ENCODE measurements at regions not wholly inside any gene's neighbourhood (a gene's known extent, or its start where the extent isn't known, plus 50 kb on each side); places are given as distances from the start of the nearest gene placed in this dataset.

DNA sequence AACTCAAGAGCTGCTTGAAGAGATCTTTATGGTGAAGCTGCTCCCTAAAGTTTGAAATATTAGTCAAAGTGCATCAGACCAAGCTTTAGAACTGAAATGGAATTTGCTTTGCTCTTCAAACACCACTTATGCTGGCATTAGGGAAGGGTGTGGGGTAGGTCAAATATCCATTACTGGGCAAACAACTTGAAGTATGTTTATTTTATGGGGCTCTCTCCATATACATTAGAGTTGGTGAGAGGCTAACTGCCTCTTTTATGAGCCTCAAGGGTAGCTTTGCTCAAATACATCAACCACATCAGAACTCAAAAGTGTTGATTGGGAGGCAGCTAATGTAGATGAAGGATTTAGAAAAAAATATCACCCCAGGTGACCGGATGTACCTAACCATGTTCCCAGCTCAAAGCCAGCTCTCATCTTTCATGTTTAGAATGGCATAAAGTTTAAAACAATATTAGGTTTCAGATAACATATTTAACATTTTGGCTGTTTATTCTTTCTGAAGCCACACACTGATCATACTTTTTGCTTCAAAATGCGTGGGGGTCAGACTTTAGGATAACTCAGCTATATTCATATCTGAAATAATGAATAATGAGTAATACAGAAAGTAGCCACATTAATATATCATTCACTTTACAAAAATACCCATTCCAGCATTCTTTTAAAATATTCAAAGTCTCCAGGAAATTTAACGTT, 318.6 kb downstream of the PTEN start:
- TF ChIP-seq TAF1 (IDR thresholded peaks at IDR 0.05; ENCODE audit: low read depth, low read length) (no peak), PAX5 (IDR thresholded peaks at IDR 0.05; ENCODE audit: insufficient read depth, low read length, severe bottlenecking) (no peak), POLR2A (IDR thresholded peaks at IDR 0.05; ENCODE audit: low read depth, low read length) (no peak)
- DNase-seq (ENCODE audit: insufficient read length, low spot score) (no peak), FAIRE-seq (no peak)

GRCh38 chr10:88182601-88182930, 319.1 kb downstream of the PTEN start:
- DNase-seq (ENCODE audit: insufficient read length, low spot score), result no peak
- FAIRE-seq, result peak; percentile 57
- TF ChIP-seq POU2F2 (IDR thresholded peaks at IDR 0.05; ENCODE audit: low read depth, low read length) (no peak), POLR2AphosphoS5 (IDR thresholded peaks at IDR 0.05; ENCODE audit: low read depth, low read length) (no peak), PAX5 (IDR thresholded peaks at IDR 0.05; ENCODE audit: insufficient read depth, low read length, severe bottlenecking) (no peak), POLR2A (IDR thresholded peaks at IDR 0.05; ENCODE audit: low read depth, low read length) (no peak), TAF1 (IDR thresholded peaks at IDR 0.05; ENCODE audit: low read depth, low read length) (no peak), SPI1 (IDR thresholded peaks at IDR 0.05; ENCODE audit: low read depth, low read length) (no peak)

GRCh38 chr10:88184543-88185297, 321.3 kb downstream of the PTEN start:
- FAIRE-seq (no peak), DNase-seq (ENCODE audit: insufficient read length, low spot score) (no peak)
- TF ChIP-seq POLR2A (IDR thresholded peaks at IDR 0.05; ENCODE audit: low read depth, low read length), result no peak
- TF ChIP-seq PAX5 (IDR thresholded peaks at IDR 0.05; ENCODE audit: insufficient read depth, low read length, severe bottlenecking), result no peak
- TF ChIP-seq POLR2AphosphoS5 (IDR thresholded peaks at IDR 0.05; ENCODE audit: low read depth, low read length), result no peak
- no peak for TF ChIP-seq POU2F2 (IDR thresholded peaks at IDR 0.05; ENCODE audit: low read depth, low read length)
- no peak for TF ChIP-seq TAF1 (IDR thresholded peaks at IDR 0.05; ENCODE audit: low read depth, low read length)
- no peak for TF ChIP-seq SPI1 (IDR thresholded peaks at IDR 0.05; ENCODE audit: low read depth, low read length)

DNA sequence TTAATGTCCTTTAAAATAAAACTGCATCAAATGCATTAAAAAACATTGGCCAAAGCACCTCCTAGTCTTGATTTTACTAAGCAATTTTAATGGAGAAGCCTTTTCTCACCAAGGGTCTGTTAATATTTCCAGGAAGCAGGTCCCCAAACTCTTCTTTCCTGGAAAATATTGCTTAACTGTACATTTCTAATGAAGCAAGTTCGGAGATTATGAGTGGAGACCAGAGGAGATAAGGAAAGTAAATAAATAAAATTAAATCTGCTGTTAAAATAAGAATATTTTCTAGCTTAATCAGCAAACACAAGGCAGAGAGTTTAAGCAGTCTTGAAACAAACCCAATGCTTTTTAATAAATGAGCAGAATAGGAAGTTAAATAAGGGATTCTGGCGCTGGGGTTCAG, 322.4 kb downstream of the PTEN start:
- TF ChIP-seq POLR2AphosphoS5 (IDR thresholded peaks at IDR 0.05; ENCODE audit: low read depth, low read length), result no peak
- TF ChIP-seq POU2F2 (IDR thresholded peaks at IDR 0.05; ENCODE audit: low read depth, low read length), result no peak
- no peak for TF ChIP-seq PAX5 (IDR thresholded peaks at IDR 0.05; ENCODE audit: insufficient read depth, low read length, severe bottlenecking)
- no peak for TF ChIP-seq POLR2A (IDR thresholded peaks at IDR 0.05; ENCODE audit: low read depth, low read length)
- no peak for TF ChIP-seq SPI1 (IDR thresholded peaks at IDR 0.05; ENCODE audit: low read depth, low read length)
- no peak for TF ChIP-seq TAF1 (IDR thresholded peaks at IDR 0.05; ENCODE audit: low read depth, low read length)
- FAIRE-seq (no peak), DNase-seq (ENCODE audit: insufficient read length, low spot score) (no peak)

DNA sequence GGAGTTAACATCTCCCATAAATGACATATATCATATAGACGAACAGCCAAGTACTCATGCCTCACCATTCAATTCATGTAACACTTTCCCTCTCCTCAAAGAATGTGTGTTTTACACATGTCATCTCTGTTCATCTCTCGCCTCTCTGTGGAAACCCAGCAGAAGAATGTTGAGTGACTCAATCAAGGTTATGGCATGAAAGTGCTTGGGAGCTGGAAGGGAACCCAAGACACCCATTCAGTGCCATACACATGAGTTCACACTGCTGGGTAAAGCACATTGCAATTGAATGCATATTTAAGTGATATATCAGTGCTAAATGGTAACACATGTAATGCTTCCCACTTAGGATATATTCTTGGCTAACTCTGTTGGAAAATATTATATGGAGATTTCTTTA, 322.9 kb downstream of the PTEN start:
- FAIRE-seq, result peak; percentile 51
- TF ChIP-seq PAX5 (IDR thresholded peaks at IDR 0.05; ENCODE audit: insufficient read depth, low read length, severe bottlenecking), result no peak
- TF ChIP-seq TAF1 (IDR thresholded peaks at IDR 0.05; ENCODE audit: low read depth, low read length), result no peak
- TF ChIP-seq SPI1 (IDR thresholded peaks at IDR 0.05; ENCODE audit: low read depth, low read length), result no peak
- no peak for TF ChIP-seq POU2F2 (IDR thresholded peaks at IDR 0.05; ENCODE audit: low read depth, low read length)
- TF ChIP-seq POLR2AphosphoS5 (IDR thresholded peaks at IDR 0.05; ENCODE audit: low read depth, low read length), result no peak
- no peak for TF ChIP-seq POLR2A (IDR thresholded peaks at IDR 0.05; ENCODE audit: low read depth, low read length)
- DNase-seq (ENCODE audit: insufficient read length, low spot score), result no peak

- no peak for FAIRE-seq
- DNase-seq (ENCODE audit: insufficient read length, low spot score), result no peak
These were observed 324.0 kb downstream of the PTEN start for GRCh38 chr10:88187472-88187871.

DNA sequence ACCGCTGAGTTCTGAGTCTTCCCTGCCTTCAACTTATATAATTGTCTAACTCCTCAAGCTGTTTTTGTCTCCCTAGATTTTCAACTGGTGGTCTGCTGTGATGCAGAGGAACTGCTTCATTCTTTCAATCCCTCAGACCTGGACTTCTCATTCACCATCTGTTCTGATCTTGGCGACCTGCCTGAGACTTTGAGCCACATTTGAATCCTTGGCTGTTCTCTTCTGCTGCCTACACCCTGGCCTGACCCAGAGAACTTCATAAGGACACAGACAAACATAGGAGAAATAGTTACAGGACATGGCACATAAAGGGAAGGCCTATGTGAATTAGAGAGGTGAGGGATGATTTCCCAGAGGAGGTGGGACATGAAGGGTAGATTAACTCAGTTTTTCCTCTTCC, 326.7 kb downstream of the PTEN start:
- DNase-seq (ENCODE audit: insufficient read length, low spot score), result no peak
- FAIRE-seq, result no peak
- no peak for TF ChIP-seq POLR2A (IDR thresholded peaks at IDR 0.05; ENCODE audit: low read depth, low read length)
- no peak for TF ChIP-seq PAX5 (IDR thresholded peaks at IDR 0.05; ENCODE audit: insufficient read depth, low read length, severe bottlenecking)
- no peak for TF ChIP-seq SPI1 (IDR thresholded peaks at IDR 0.05; ENCODE audit: low read depth, low read length)
- no peak for TF ChIP-seq POLR2AphosphoS5 (IDR thresholded peaks at IDR 0.05; ENCODE audit: low read depth, low read length)
- TF ChIP-seq POU2F2 (IDR thresholded peaks at IDR 0.05; ENCODE audit: low read depth, low read length), result no peak

More at GRCh38 chr10:88187472-88187871, 324.0 kb downstream of the PTEN start:
- no peak for TF ChIP-seq TAF1 (IDR thresholded peaks at IDR 0.05; ENCODE audit: low read depth, low read length)
- no peak for TF ChIP-seq PAX5 (IDR thresholded peaks at IDR 0.05; ENCODE audit: insufficient read depth, low read length, severe bottlenecking)
- no peak for TF ChIP-seq SPI1 (IDR thresholded peaks at IDR 0.05; ENCODE audit: low read depth, low read length)
- TF ChIP-seq POLR2AphosphoS5 (IDR thresholded peaks at IDR 0.05; ENCODE audit: low read depth, low read length), result no peak
- no peak for TF ChIP-seq POU2F2 (IDR thresholded peaks at IDR 0.05; ENCODE audit: low read depth, low read length)
- TF ChIP-seq POLR2A (IDR thresholded peaks at IDR 0.05; ENCODE audit: low read depth, low read length), result no peak

DNA sequence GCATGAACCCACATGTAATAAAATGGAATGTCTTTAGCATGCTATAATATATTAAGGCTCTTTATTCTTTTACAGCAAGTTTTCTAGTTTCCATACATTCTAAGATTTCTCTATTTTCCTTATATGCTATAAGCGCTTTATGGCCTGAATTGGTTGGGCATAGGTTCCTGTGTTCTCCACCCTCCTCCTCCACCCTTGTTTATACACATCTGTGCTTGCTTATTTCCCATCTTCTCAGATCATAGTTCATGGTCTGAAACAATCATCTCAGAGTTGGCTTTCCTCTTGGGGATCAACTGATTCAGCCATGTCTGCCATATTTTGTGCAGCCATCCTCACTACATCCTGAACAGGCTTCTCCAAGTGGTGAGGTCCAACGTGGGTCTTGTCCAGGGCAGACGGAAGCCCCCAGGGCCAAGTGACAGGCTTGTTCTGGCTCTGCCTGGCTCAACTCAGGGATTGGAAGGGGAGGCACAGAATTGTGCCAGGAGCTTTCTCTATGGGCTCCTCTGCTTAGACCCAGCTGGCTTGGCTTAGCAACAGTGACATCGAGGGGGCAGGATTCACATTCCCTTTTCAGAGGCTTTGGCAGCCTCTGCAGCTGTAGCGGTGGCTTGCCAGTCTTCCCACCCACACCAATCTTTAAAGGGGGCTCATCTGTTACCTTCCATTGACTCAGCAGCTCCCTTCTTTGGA, 327.3 kb downstream of the PTEN start:
- DNase-seq (ENCODE audit: insufficient read length, low spot score) (no peak), FAIRE-seq (no peak)
- no peak for TF ChIP-seq POLR2A (IDR thresholded peaks at IDR 0.05; ENCODE audit: low read depth, low read length)
- no peak for TF ChIP-seq TAF1 (IDR thresholded peaks at IDR 0.05; ENCODE audit: low read depth, low read length)
- no peak for TF ChIP-seq SPI1 (IDR thresholded peaks at IDR 0.05; ENCODE audit: low read depth, low read length)
- no peak for TF ChIP-seq PAX5 (IDR thresholded peaks at IDR 0.05; ENCODE audit: insufficient read depth, low read length, severe bottlenecking)
- TF ChIP-seq POU2F2 (IDR thresholded peaks at IDR 0.05; ENCODE audit: low read depth, low read length), result no peak
- TF ChIP-seq POLR2AphosphoS5 (IDR thresholded peaks at IDR 0.05; ENCODE audit: low read depth, low read length), result no peak

DNA sequence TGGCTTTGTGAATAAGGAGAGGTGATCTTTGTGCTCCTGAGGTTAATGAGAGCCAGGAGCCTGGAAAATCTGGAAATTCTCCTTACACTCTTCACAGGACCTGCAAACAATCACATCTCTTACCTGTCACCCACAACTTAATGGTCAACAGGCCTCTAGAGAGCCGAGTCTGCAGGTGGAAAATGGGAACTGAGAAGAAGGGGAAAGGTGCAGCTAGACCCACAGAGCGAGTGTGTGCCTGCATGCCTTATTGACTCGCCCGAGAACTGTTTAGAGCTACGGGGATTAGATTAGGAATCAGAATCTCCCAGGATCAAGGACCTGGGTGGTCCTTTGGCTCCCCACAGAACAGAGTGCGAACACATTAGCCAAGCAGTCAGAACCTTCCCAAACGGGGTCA, 329.6 kb downstream of the PTEN start:
- FAIRE-seq (peak; percentile 74), DNase-seq (ENCODE audit: insufficient read length, low spot score) (no peak)
- no peak for TF ChIP-seq POU2F2 (IDR thresholded peaks at IDR 0.05; ENCODE audit: low read depth, low read length)
- peak; percentile 82 for TF ChIP-seq SPI1 (IDR thresholded peaks at IDR 0.05; ENCODE audit: low read depth, low read length)

All from GM12891 (cell line).